ENCODE measurements at regions not wholly inside any gene's neighbourhood (a gene's known extent, or its start where the extent isn't known, plus 50 kb on each side); places are given as distances from the start of the nearest gene placed in this dataset.

DNA sequence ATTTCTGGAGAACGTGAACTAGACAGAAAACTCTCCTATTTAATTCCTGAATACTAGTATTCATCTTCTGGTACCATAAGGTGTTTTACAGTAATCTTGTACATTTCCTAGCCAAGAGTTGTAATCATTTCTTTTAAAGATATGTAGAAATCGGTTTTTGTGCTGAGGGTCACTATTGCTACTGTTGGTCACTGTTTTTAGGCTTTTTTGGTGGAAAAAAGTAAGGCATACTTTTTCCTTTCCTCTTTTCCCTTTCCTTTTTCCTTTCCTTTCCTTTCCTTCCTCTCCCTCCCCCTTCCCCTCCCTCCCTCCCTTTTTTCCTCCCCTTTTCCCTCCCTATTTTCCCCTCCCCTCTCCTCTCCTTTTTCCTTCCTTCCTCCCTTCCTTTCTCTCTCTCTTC, 706.4 kb upstream of the GOT2 start:
- no peak for DNase-seq

DNA sequence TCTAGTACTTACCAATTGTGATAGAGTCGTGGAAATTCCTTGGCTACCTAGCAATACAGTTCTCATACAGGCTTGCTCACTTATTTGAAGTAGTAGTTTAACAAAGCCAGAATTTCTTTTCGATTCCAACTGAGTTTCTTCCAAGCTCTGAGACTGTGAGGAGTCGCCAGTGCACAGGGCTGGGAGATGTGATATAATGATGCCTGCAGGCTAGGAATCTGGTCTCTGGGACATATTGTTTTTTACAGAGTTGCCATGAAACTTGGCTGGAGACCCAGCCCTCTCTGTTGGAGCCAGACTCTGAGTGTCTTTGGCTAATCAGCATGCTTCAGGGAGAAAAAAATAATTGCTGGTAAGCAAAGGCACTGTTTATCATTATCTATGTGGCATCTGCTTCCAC, 698.8 kb upstream of the GOT2 start:
- no peak for DNase-seq

DNA sequence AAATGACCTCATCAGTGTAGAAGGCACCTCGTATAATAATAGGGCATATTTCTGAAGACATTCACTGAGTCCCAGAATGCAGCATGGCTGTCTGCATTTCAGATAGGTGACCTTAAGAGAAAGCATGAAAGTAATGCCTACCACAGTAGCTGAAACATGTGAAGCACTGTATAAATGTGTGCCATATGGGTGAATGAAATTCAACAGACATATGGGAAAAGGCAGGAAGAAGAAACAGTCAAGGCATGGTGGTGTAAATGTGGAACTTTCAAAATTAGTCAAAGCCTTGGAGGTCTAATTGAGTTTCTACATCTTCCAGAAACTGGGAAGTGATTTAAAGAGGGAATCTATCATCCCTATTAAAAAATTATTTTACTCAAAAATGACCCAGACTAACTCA, 698.2 kb upstream of the GOT2 start:
- no peak for DNase-seq

DNA sequence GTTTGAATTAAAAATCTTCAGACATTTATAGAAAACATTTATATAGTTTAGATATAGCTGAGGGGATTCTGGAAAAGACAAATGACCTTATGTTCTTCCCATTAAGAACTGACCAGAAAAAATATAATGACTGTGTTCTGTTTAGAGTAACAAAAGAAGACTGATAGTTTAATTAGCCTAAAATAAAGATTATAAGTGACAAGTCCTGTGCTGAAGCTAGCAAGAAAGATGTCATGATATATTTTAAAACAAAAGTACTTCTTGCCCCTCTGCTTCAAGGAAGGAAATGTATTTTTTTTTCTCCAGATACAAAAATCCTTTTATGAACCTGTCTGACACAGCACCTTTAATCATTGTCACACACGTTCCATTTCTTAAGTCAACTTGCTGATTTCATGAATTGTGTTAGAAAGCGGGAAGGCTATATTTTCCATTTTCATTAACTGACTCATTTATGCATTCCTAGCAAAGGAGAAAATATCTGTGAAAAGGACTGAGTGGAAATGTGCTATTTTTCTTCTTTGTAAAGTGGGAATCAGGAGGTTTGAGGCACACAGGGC, 690.7 kb upstream of the GOT2 start:
- DNase-seq = no peak

DNA sequence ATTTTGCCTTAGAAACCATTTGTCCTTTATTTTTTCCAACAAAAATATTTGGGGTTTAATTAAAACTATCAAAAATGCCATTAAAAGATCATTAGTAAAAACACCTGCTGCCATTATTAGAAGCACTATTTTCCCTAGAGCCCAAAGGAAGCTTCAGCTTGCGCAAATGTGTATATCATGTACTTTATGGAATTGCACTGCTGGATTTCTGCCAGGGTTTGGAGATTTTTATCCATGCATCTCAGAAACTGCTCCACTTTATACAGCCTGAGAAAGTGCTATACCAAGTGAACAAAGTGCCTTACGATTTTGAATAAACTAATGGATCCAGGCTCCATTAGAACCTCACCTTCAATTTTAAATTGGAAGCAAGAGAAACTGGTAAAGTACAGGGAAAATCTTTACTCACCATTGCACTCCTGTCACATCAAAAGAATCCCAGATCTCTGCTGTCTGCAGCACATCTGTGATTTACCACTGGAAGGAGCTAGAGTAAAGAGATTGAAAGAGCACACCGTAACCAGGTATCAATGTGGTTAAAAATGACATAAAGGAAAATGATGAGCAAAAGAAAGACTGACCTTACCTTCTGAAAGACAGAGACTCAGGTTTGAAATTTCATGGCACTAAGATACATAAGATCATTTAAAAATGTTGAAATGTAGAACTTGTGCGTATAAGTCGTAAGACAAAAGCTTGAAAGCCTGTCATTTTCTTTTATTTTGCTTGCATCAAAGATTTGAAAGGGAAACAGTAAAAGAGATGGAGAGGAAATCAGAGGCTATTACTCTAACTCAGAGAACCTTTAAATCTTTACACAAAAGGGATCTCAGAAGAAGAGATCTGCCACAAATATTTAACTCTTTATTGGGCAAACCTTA, 678.1 kb upstream of the GOT2 start:
- DNase-seq = peak in 1 of 3 experiments; percentile 1

DNA sequence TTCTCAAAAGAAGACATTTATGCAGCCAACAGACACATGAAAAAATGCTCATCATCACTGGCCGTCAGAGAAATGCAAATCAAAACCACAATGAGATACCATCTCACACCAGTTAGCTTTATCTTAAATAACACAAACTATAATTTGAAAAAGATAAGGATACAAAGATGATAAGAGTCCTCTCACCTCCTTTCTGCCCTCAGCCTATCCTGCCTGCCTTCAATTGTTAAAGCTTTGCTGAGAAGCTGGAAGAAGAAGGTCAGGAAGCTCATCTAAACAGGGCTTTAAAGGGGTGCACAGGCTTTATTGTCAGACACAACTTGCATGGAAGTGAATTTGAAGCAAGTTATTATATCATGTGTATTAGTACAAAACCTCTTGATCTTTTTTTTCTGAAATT, 676.3 kb upstream of the GOT2 start:
- DNase-seq = no peak

DNA sequence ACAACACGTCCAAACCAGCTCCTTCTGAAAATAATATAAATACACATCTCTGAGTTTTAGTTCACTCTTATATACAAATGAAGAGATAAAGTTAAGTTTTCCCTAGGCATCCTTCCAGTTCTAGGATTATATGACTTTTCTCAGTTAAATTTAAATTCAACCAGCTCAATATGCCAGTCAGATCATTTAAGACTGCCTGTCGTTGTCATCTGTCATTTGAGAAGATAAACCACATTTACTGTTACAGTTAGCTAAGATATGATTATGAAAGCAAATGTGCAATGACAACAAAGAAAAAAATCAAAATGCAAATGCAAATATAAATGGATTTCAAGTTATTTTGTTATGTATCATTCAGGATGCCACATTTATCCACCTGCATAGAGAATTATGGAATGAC, 671.7 kb upstream of the GOT2 start:
- no peak for DNase-seq

DNA sequence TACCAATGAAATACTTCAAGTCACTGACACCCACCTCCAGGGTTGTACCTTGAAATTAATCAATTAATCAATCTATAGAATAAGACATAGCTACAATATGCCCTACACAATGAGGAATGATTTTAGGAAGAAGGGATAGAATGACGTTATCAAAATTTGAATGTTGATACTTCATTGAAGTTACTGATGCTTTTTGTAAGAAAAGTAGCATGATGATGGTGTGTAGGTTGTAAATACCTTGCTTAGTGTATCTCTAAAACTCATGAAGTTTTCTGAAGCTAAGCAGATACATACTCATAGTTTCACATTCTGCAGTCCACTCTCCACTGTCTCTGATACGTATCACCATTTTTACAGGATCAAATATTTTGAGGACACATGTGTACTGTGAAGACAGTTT, 670.4 kb upstream of the GOT2 start:
- DNase-seq = no peak

DNA sequence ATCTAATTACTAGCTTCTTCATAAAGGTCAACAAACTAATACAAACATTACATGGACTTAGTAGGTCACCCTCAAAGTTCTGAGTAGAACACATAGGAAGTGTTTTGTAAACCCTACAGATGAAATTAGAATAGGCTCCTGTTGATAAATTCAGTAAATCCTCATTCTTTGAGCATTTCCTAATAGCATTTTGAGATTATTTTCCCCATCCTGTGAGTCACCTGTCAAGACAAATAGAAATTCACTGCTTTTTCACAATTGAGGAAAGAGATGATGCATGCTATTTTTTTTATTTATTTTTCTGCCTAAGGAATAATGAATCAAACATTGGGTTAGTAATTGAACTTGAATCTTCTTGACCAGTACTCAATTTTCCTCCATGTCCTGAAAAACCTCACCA, 666.7 kb upstream of the GOT2 start:
- DNase-seq = no peak

DNA sequence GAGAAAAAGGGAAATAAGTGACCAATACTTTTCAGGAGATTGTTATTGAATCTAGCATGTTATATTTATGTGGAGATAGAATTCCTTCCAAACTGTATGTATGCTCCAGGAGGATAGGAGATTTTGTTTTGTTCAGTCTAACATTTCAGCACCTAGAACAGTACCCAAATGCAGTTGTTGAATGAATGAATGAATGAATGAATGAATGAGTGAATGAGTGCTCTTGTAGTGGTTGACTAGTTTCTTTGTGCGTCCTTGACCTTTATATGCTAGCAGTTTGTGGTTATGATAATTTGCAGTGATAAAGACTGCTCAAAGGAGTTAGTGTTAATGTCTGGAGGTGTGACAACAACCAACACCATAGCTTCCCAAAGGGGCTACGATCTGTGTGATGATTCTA, 663.5 kb upstream of the GOT2 start:
- no peak for DNase-seq

DNA sequence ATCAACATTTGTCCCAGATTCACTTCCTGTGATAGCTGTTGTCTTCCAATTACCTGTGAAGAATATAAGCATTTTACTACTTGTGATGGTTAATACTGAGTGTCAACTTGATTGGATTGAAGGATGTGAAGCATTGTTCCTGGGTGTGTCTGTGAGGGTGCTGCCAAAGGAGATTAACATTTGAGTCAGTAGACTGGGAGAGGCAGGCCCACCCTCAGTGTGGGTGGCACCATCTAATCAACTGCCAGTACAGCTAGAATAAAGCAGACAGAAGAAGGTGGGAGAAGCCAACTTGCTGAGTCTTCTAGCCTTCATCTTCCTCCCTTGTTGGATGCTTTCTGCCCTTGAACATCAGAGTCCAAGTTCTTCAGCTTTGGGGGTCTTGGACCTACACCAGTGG, 660.4 kb upstream of the GOT2 start:
- no peak for DNase-seq

DNA sequence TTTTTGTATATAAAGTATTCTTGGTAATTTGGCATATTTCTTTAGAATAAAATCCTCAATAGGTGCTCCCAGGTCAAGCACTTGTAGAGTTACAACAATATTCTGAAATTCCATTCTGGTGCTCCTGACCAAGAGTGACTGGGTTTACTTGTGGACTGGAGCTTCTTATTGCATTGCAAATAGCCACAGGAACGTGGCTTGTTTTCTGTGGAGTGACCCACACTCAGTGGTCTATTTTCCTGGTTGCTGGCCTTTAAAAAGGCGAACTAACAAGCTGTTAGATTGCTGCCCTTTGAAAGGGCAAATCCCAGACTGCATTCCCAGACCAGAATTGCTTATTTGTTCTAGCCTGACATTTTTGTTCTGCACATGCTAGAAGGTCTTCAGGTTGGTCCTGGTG, 658.8 kb upstream of the GOT2 start:
- no peak for DNase-seq

DNA sequence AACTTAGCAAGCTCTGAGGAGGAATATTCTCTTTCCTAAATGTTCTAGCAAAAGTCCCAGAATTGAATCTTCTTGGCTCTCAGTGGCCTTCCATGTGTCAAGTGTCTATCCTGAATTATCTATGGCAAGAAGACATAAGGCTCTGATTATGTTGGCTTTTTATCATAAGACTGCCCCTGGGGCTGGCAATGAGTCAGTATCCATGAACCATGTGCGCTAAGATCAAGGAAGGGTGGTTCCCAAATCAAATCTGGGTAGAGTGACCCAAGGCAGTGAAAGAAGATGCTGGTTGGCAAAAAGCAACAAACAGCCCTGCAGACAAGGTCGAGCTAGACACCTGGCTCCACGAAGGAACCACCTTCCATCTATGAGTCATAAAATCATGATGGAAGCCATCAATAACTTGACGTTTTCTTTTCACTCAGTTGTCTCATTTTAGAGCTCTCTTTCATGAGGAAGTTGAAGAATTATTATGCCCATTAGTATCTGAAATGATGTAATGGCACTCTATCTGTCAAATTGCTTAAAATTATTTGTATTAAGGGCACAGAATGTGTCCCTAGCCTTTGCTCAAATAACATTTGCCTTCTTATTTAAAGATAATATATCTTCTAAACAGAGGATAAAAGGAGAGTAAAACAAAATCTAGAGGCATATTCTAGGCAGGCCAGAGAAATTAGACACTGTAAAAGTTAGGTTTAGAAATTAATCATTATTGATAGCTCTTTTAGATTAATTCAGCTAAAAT, 657.7 kb upstream of the GOT2 start:
- DNase-seq = no peak

DNA sequence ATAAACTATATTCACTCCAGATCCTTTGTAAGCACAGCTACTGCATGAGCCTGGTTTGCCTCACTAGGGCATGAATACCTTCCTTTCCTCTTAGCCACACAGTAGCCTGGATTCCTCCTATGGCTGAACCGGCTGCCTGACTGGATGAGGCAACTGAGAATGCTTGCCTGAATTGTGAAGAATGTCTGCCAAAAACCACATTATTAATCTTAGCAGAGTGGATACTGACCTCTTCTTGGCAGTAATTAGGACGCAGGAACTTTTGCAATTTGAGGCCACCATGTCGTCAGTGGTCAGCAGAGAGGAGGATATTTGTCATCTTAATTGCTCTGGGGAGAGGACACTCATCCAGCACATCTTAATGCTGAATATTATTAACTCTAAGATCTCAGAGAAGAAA, 651.8 kb upstream of the GOT2 start:
- no peak for DNase-seq

DNA sequence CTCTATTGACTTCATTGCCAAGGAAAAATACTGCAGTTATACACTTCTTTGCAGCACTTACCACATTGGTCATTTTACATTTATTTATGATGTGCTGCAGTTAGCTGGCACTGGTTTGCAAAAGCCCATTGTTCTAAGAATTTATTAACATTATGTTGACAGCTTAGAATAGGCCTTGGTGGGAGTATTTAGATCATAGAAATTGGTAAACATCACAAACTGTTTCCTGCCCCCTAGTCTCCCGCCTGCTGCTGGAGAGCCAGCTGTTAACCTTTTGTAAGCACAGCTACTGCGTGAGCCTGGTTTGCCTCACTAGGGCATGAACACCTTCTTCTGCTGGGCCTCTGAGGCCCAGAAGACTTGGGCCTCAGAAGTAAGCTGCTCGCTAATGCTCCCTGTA, 651.4 kb upstream of the GOT2 start:
- no peak for DNase-seq

DNA sequence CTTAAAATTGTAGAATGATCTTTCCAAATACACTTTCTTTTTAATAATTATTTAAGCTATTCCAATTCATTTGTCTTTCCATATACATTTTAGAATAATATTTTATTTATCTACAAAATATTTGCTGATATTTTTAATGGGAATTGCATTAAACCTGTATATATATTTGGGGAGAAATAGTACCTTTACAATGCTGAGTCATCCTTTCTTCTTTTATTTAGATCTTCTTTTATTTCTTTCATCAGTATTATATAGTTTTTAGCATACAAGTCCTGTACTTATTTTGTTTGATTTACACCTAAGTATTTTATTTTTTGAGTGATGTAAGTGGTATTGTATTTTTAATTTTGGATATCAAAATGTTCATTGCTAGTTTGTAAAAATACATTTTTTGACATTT, 639.5 kb upstream of the GOT2 start:
- DNase-seq = no peak

DNA sequence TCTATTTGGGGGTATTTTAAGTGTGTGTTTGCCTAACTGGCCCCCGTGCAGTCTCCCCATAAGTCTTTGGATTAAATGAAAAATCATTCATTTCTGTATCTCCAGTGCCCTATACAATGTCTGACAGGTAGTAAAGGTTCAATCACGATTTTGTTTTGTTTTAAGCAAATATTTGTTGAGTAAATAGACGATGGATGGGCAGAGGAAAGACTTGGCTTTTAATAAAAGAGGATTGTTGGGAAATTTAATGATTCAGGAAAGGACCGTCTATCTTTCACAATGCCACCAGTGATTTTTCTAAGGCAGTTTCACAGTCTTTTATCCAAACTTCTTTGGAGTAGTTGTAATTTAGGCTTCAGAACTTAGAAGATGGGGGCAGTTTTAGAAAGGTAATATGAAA, 636.6 kb upstream of the GOT2 start:
- no peak for DNase-seq

DNA sequence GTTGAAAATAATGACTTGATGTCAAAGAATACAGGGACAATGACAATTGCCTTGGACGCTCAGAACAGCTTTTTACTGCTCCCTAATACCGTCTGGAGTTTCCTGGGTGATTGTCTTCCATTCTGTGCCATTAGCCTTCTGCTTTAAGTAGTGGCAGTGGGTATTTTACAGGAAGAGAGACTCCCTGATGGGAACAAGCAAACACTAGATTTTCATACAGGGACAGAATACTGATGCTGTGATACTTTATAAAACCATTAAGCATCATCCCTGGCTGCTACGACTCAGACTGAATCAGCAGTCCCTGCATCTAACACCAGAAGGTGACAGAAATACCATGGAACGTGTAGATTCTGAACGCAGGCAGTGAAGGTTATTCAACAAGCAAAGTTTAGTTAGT, 635.4 kb upstream of the GOT2 start:
- DNase-seq = no peak

DNA sequence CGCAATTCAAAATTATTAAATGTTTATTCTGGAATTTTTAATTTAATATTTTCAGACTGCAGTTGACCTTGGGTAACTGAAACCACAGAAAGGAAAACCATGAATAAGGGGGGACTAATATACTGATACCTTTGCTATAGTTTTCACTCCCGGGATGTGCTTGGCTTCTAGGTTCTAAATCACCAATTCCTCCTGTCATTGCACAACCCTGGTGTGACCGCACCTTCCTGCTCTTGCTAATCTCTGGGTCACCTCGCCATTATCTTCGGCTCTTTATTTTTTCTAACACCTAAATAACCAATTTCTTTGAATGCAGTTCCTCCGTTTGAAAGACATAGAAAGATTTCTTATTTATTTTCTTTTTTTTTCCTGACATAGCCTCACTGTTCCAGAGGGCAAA, 634.5 kb upstream of the GOT2 start:
- DNase-seq = no peak

DNA sequence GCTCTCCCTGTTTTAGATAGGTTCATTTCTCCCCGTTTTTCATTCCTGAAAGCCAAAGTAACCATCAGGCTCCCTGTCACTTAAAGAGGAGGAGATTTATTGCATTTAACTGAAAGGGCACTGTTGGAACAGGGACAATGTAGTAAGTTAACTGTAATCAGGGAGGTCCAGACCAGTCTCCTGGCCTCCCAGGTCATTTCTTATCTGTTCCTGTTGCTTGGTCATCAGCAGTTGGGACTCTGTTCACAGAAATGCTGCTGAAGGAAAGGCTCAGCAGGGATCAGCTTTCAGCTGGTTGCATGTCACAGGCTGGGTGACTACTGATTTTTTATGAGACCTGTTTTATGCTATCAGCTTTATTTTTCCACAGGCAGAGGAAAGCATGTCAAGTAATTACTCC, 622.6 kb upstream of the GOT2 start:
- DNase-seq = peak in 1 of 3 experiments; percentile 13

DNA sequence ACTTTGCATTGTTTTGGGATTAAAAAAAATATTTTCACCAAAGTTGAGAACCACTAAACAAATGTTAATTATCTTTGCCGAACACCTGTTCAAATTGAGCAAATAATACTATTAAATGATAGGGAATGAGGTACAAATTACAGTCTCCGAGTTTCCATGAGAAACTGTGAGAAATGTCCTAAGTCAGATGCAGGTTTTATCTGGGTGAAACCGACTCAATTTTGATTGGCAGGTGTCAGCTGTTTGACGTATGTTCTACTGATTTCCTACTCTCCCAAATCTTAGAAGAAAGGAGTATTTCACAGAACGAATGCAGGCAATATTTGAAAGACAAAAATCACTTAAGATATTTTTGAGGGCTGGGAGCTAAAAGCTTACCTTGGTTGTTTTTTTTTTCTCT, 622.0 kb upstream of the GOT2 start:
- DNase-seq = no peak

DNA sequence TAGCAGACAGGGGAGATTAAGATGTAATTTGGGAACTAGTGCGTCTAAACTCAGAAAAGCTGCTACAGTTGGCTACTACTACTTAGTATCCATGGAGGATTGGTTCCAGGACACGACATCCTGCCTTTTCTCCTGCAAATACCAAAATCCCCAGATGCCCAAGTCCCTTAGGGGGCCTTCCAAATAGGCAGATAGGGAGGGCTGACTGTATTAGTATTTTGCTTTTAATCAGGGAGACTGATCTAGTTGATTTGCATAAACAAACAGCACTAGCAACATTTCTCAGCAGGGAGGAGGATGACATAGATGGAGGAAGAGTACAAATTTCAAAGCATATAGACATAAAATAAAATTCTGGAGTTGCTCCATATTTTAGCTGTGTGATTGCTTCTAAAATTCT, 621.6 kb upstream of the GOT2 start:
- DNase-seq = no peak

DNA sequence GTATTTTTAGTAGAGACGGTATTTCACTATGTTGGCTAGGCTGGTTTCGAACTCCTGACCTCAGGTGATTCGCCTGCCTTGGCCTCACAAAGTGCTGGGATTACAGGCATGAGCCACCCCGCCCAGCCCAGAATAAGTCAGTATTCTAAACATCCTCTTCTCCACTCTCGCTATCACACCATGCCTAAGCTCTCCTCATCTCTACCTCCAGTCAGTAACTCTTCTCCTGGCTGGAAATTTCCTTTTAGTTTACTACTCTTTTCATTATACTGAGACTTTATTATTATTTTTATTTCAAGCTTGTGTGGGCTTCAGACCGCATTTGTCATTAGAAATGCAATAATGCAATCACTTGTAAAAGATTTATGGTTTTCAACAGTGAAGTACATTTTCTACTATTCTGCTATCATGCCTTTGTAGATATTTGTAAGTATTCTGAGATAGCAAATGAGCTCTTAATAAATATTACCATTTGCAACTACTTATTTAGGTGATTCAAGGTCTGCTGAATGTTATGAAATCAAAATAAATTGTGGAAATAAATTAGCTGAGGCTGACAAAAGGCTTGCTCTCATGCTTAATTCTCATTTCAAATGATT, 617.3 kb upstream of the GOT2 start:
- no peak for DNase-seq

DNA sequence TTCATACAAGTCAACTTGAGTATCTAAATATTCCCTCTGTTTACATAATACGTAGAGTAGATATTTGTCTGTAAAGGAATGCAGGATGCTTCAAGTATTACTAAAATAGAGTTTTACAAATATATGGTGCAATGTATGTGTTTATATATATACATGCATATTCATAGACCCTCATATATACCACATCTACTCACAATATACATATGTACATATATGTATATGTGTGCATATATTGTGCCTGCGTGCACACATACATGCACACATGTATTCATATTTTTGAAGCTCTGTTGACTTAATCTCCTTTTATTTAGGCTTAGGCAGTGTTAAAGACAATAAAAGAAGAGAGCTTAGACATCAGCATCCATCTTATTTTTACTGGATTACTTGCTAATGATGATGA, 616.6 kb upstream of the GOT2 start:
- DNase-seq = no peak
